ENCODE measurements at regions not wholly inside any gene's neighbourhood (a gene's known extent, or its start where the extent isn't known, plus 50 kb on each side); places are given as distances from the start of the nearest gene placed in this dataset.

DNA sequence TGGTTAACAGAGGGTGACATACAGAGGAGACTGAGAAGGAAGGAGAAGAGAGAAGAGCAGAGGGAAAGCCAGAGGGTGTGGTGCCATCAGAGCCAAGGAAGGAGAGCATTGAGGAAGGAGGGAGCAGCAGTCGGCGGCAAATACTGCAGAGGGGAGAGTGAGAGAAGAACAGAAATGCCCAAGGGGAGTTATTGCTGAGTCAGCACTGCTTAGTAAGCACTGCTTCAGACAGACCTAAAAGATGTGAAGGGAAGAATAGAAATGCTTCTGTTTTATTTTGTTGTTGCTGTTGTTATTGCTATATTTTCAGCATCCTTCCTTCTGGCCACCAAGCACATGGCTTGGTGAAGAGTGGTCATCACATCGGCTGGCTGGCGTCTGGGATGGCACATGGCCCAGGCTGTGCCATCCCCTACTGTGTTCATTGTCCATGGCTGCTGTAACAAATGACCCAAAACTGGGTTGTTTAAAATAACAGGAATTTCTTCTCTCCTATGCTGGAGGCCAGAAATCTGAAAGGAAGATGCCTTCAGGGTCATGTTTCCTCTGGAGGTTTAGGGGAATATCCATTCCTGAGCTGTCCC lies 204.1 kb upstream of the CNR1 start:
- H3K27me3 ChIP-seq (ENCODE audit: control insufficient read depth, insufficient read depth, low read length) = no peaks in the 10 kb centered on the region
- no peaks in the 10 kb centered on the region for H3K36me3 ChIP-seq (ENCODE audit: control insufficient read depth, insufficient read depth, low read length)
- no peak overlapping the region for H3K27ac ChIP-seq
- no peak overlapping the region for H3K4me3 ChIP-seq (ENCODE audit: low read depth, low read length)
- no peaks in the 10 kb centered on the region for H3K9me3 ChIP-seq (ENCODE audit: control insufficient read depth, low read length)
- no peaks in the 10 kb centered on the region for H3K79me2 ChIP-seq
- H3K4me2 ChIP-seq (ENCODE audit: low read length) = no peak overlapping the region
- TF ChIP-seq CTCF (IDR thresholded peaks at IDR 0.05) = no peak
- no peaks in the 10 kb centered on the region for H3K4me1 ChIP-seq
- no peak overlapping the region for H3K9ac ChIP-seq
- H2AFZ ChIP-seq = no peak overlapping the region

DNA sequence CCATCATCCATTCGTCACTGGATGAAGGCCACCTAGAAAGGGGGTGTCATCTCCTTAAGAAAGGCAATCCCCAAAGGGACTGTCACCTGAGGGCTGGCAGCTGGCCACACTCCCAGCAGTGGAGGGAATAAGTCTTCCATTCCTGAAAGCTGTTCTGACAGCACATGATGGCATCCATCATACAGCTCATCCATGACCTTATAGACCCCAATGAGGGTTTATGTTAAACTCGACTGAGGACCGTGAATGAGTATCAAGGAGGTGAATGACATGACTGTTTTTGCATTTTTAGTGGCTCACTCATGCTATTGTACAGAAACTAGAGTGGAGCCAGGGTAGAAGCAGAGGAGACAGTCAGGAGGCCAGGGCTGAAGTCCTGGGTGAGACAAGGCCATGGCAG lies 203.1 kb upstream of the CNR1 start:
- Histone ChIP-seq H3K79me2 (no peaks in the 10 kb centered on the region), H3K27ac (no peak overlapping the region), H3K27me3 (ENCODE audit: control insufficient read depth, insufficient read depth, low read length) (no peaks in the 10 kb centered on the region), H3K4me2 (ENCODE audit: low read length) (no peak overlapping the region), H3K4me1 (no peaks in the 10 kb centered on the region), H3K9ac (no peak overlapping the region), H2AFZ (no peak overlapping the region), H3K4me3 (ENCODE audit: low read depth, low read length) (no peak overlapping the region), H3K36me3 (ENCODE audit: control insufficient read depth, insufficient read depth, low read length) (no peaks in the 10 kb centered on the region), H3K9me3 (ENCODE audit: control insufficient read depth, low read length) (no peaks in the 10 kb centered on the region)
- TF ChIP-seq CTCF (IDR thresholded peaks at IDR 0.05) = no peak

DNA sequence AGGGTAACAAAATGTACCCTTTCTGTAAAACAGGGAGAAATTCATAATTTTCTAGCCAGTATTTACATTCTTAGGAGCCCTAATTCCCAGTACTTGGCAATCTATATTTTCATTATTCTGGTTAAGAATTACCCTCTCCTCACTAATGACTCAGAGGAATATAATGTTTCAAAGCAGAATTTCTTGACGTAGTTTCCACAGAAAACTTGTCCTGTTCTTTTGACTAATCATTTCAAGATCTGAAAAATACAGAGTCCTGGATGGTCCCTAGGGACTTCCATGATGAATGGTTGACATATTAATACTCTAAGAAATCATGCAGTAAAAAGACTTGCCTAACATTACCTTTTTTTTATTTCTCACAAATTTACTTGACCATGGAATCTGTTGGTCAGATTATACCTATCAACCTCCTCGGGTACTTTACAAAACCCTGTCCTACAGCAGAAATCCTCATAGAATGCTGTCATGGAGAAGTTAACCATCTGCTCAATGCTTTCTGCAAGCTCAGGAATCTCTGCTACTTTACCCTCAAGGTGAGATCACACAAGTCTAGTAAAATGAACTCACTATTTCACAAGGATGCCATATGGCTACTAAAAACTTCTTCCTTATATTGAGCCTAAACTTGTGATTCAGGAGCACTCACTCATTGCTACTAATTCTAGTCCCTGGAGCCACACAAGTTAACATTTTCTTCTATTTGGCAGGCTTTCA lies 202.1 kb upstream of the CNR1 start:
- Histone ChIP-seq H3K4me3 (ENCODE audit: low read depth, low read length) (no peak overlapping the region), H3K4me1 (no peaks in the 10 kb centered on the region), H2AFZ (no peak overlapping the region), H3K27ac (no peak overlapping the region), H3K79me2 (no peaks in the 10 kb centered on the region), H3K27me3 (ENCODE audit: control insufficient read depth, insufficient read depth, low read length) (no peaks in the 10 kb centered on the region), H3K9me3 (ENCODE audit: control insufficient read depth, low read length) (no peaks in the 10 kb centered on the region), H3K4me2 (ENCODE audit: low read length) (no peak overlapping the region), H3K9ac (no peak overlapping the region), H3K36me3 (ENCODE audit: control insufficient read depth, insufficient read depth, low read length) (no peaks in the 10 kb centered on the region)
- no peak for TF ChIP-seq CTCF (IDR thresholded peaks at IDR 0.05)

DNA sequence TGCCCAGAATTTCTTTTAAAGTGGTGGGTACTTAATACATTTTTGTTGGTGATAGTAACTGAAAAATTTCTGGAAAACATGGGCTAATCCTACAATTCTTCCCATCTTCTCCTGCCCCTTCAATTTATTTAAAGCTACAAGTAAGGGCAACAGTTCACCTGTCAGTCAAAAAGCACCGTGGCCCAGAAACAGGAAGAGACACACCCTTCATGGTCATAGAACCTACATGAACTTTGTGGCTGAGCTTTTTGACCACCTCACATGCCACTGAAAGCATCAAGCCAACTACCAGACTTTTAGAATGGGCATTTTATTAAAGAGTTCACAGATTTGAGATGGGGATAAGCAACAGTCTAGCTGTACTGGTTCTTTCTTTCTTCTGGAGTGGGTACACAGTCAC lies 201.1 kb upstream of the CNR1 start:
- H3K27ac ChIP-seq = no peak overlapping the region
- H3K9me3 ChIP-seq (ENCODE audit: control insufficient read depth, low read length) = no peaks in the 10 kb centered on the region
- no peak overlapping the region for H3K4me2 ChIP-seq (ENCODE audit: low read length)
- no peak overlapping the region for H3K4me3 ChIP-seq (ENCODE audit: low read depth, low read length)
- no peaks in the 10 kb centered on the region for H3K4me1 ChIP-seq
- TF ChIP-seq CTCF (IDR thresholded peaks at IDR 0.05) = no peak
- H2AFZ ChIP-seq = no peak overlapping the region
- no peaks in the 10 kb centered on the region for H3K36me3 ChIP-seq (ENCODE audit: control insufficient read depth, insufficient read depth, low read length)
- no peaks in the 10 kb centered on the region for H3K27me3 ChIP-seq (ENCODE audit: control insufficient read depth, insufficient read depth, low read length)
- no peaks in the 10 kb centered on the region for H3K79me2 ChIP-seq
- H3K9ac ChIP-seq = no peak overlapping the region

GRCh38 chr6:88366672-88367071 lies 200.5 kb upstream of the CNR1 start:
- Histone ChIP-seq H3K79me2 (no peaks in the 10 kb centered on the region), H3K4me2 (ENCODE audit: low read length) (no peak overlapping the region), H3K27me3 (ENCODE audit: control insufficient read depth, insufficient read depth, low read length) (no peaks in the 10 kb centered on the region), H3K9me3 (ENCODE audit: control insufficient read depth, low read length) (no peaks in the 10 kb centered on the region), H3K4me3 (ENCODE audit: low read depth, low read length) (no peak overlapping the region), H2AFZ (no peak overlapping the region), H3K36me3 (ENCODE audit: control insufficient read depth, insufficient read depth, low read length) (no peaks in the 10 kb centered on the region), H3K4me1 (no peaks in the 10 kb centered on the region), H3K9ac (no peak overlapping the region), H3K27ac (no peak overlapping the region)
- no peak for TF ChIP-seq CTCF (IDR thresholded peaks at IDR 0.05)
